ENCODE measurements at regions not wholly inside any gene's neighbourhood (a gene's known extent, or its start where the extent isn't known, plus 50 kb on each side); places are given as distances from the start of the nearest gene placed in this dataset.

GRCh38 chr14:65339866-65340265 lies 72.7 kb upstream of the FUT8 start:
- 95 to 98% methylated on average over 4 of the region's 4 CpGs for WGBS, 2 experiments (ENCODE audit: low coverage in 1 of 2, low lambda C conversion rate in 2 of 2, missing lambda C conversion rate in 2 of 2)
- TF ChIP-seq EZH2phosphoT487 (IDR thresholded peaks at IDR 0.05; ENCODE audit: insufficient read depth, low read depth): no peak
- TF ChIP-seq EZH2 (IDR thresholded peaks at IDR 0.05; ENCODE audit: insufficient read depth, poor library complexity, severe bottlenecking): no peak
- in situ Hi-C loops (cut with MboI): no loop called here
- Histone ChIP-seq H3K9ac (no peak overlapping the region), H3K9me2 (ENCODE audit: insufficient read depth) (no peaks in the 10 kb centered on the region), H3K27ac (no peak overlapping the region), H3F3A (ENCODE audit: insufficient read depth) (peaks cover 13% of the 10 kb centered on the region), H4K20me1 (ENCODE audit: insufficient read depth) (no peaks in the 10 kb centered on the region), H3K4me3 (no peak overlapping the region), H3K27me3 (replicated peaks; ENCODE audit: insufficient read depth) (no peaks in the 10 kb centered on the region), H3K79me2 (ENCODE audit: insufficient read depth) (no peaks in the 10 kb centered on the region), H2AFZ (0 out of 2 replicates have a peak overlapping the region, but pooled peaks have one; percentile 27), H3K9me3 (ENCODE audit: low read depth) (no peaks in the 10 kb centered on the region), H3K4me2 (ENCODE audit: unreplicated experiment) (no peak overlapping the region), H3K36me3 (ENCODE audit: low read depth) (no peaks in the 10 kb centered on the region), H3K4me1 (ENCODE audit: insufficient read depth) (peaks cover 29% of the 10 kb centered on the region)
- no peak for DNase-seq

DNA sequence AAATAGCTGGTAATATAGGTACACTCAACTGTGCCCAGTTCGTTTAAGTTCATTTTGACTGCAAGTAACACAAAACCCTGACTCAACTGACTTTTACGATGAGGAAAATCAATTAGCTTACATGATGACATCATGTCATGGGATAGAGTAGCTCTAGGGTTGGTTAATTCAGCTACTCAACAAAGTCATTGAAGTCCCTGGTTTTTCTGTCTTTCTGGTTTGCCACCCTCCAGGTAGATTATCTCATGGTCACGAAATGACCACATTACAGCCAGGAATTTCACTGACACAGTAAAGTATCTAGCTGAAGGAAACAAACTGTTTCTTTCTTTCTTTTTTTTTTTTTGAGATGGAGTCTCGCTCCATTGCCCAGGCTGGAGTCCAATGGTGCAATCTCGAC lies 68.5 kb upstream of the FUT8 start:
- H3K9me3 ChIP-seq (ENCODE audit: low read depth): no peaks in the 10 kb centered on the region
- no peaks in the 10 kb centered on the region for H3K36me3 ChIP-seq (ENCODE audit: low read depth)
- DNase-seq: no peak
- 66 to 78% methylated on average over 5 of the region's 5 CpGs for WGBS, 2 experiments (ENCODE audit: low coverage in 1 of 2, low lambda C conversion rate in 2 of 2, missing lambda C conversion rate in 2 of 2)
- no peaks in the 10 kb centered on the region for H3K27me3 ChIP-seq (replicated peaks; ENCODE audit: insufficient read depth)
- no peak overlapping the region for H3K4me2 ChIP-seq (ENCODE audit: unreplicated experiment)
- H3K27ac ChIP-seq: no peak overlapping the region
- no peak overlapping the region for H2AFZ ChIP-seq
- in situ Hi-C loops (cut with MboI): no loop called here
- H3K9me2 ChIP-seq (ENCODE audit: insufficient read depth): no peaks in the 10 kb centered on the region
- peaks cover 16% of the 10 kb centered on the region; the same call in 1 of the 2 replicates for H3K4me1 ChIP-seq (ENCODE audit: insufficient read depth)
- no peak overlapping the region for H3K9ac ChIP-seq
- H3F3A ChIP-seq (ENCODE audit: insufficient read depth): no peaks in the 10 kb centered on the region
- no peak for TF ChIP-seq EZH2phosphoT487 (IDR thresholded peaks at IDR 0.05; ENCODE audit: insufficient read depth, low read depth)
- no peak for TF ChIP-seq EZH2 (IDR thresholded peaks at IDR 0.05; ENCODE audit: insufficient read depth, poor library complexity, severe bottlenecking)
- H3K79me2 ChIP-seq (ENCODE audit: insufficient read depth): no peaks in the 10 kb centered on the region
- H4K20me1 ChIP-seq (ENCODE audit: insufficient read depth): no peaks in the 10 kb centered on the region
- no peak overlapping the region for H3K4me3 ChIP-seq

GRCh38 chr14:65345266-65345665 lies 67.3 kb upstream of the FUT8 start:
- 45 to 55% methylated on average over 3 of the region's 3 CpGs for WGBS, 2 experiments (ENCODE audit: low coverage in 1 of 2, low lambda C conversion rate in 2 of 2, missing lambda C conversion rate in 2 of 2)
- DNase-seq: no peak
- no peaks in the 10 kb centered on the region for H3K36me3 ChIP-seq (ENCODE audit: low read depth)
- in situ Hi-C loops (cut with MboI): no loop called here
- no peaks in the 10 kb centered on the region for H3K9me3 ChIP-seq (ENCODE audit: low read depth)
- H4K20me1 ChIP-seq (ENCODE audit: insufficient read depth): no peaks in the 10 kb centered on the region
- H3K27ac ChIP-seq: no peak overlapping the region
- no peaks in the 10 kb centered on the region for H3K27me3 ChIP-seq (replicated peaks; ENCODE audit: insufficient read depth)
- no peak overlapping the region for H3K4me2 ChIP-seq (ENCODE audit: unreplicated experiment)
- TF ChIP-seq EZH2 (IDR thresholded peaks at IDR 0.05; ENCODE audit: insufficient read depth, poor library complexity, severe bottlenecking): no peak
- TF ChIP-seq EZH2phosphoT487 (IDR thresholded peaks at IDR 0.05; ENCODE audit: insufficient read depth, low read depth): no peak
- no peaks in the 10 kb centered on the region for H3K9me2 ChIP-seq (ENCODE audit: insufficient read depth)
- H2AFZ ChIP-seq: no peak overlapping the region
- 0 out of 2 replicates have a peak, but pooled peaks cover 9% of the 10 kb centered on the region for H3K4me1 ChIP-seq (ENCODE audit: insufficient read depth)
- H3K79me2 ChIP-seq (ENCODE audit: insufficient read depth): no peaks in the 10 kb centered on the region
- no peak overlapping the region for H3K9ac ChIP-seq
- no peak overlapping the region for H3K4me3 ChIP-seq
- H3F3A ChIP-seq (ENCODE audit: insufficient read depth): no peaks in the 10 kb centered on the region

GRCh38 chr14:65346474-65346873 lies 66.1 kb upstream of the FUT8 start:
- peak overlapping the region; percentile 24 for H3K4me2 ChIP-seq (ENCODE audit: unreplicated experiment)
- in situ Hi-C loops (cut with MboI): no loop called here
- 42 to 53% methylated on average over 5 of the region's 5 CpGs for WGBS, 2 experiments (ENCODE audit: low coverage in 1 of 2, low lambda C conversion rate in 2 of 2, missing lambda C conversion rate in 2 of 2)

More at GRCh38 chr14:65346474-65346873, 66.1 kb upstream of the FUT8 start:
- H3K27ac ChIP-seq: no peak overlapping the region
- no peak overlapping the region for H3K4me3 ChIP-seq
- H3K9me3 ChIP-seq (ENCODE audit: low read depth): no peaks in the 10 kb centered on the region
- H4K20me1 ChIP-seq (ENCODE audit: insufficient read depth): no peaks in the 10 kb centered on the region
- H3K4me1 ChIP-seq (ENCODE audit: insufficient read depth): 0 out of 2 replicates have a peak, but pooled peaks cover 9% of the 10 kb centered on the region
- H3K9me2 ChIP-seq (ENCODE audit: insufficient read depth): no peaks in the 10 kb centered on the region
- no peaks in the 10 kb centered on the region for H3K36me3 ChIP-seq (ENCODE audit: low read depth)
- H3F3A ChIP-seq (ENCODE audit: insufficient read depth): no peaks in the 10 kb centered on the region
- TF ChIP-seq EZH2 (IDR thresholded peaks at IDR 0.05; ENCODE audit: insufficient read depth, poor library complexity, severe bottlenecking) (no peak), EZH2phosphoT487 (IDR thresholded peaks at IDR 0.05; ENCODE audit: insufficient read depth, low read depth) (no peak)
- H3K9ac ChIP-seq: peak overlapping the region; percentile 42; the same call in 1 of the 2 replicates
- H3K79me2 ChIP-seq (ENCODE audit: insufficient read depth): no peaks in the 10 kb centered on the region
- H2AFZ ChIP-seq: peak overlapping the region; percentile 68
- DNase-seq: no peak
- H3K27me3 ChIP-seq (replicated peaks; ENCODE audit: insufficient read depth): no peaks in the 10 kb centered on the region
